HG03097 (cell line): ENCODE measurements at regions not wholly inside any gene's neighbourhood (a gene's known extent, or its start where the extent isn't known, plus 50 kb on each side); places are given as distances from the start of the nearest gene placed in this dataset.

ENCODE experiments used
- ATAC-seq: cut with Tn5 transposase; IDR thresholded peaks from one replicate; pipeline ENCODE4 v1.9.1; 2021; ENCODE audit not compliant: unreplicated experiment, low FRiP score

GRCh38 chr1:199357599-199357998 lies 669.9 kb upstream of the NR5A2 start:
- no peak for ATAC-seq

GRCh38 chr1:199362996-199363395 lies 664.5 kb upstream of the NR5A2 start:
- ATAC-seq: no peak

- ATAC-seq: no peak
Measured at GRCh38 chr1:199373139-199373538, 654.4 kb upstream of the NR5A2 start.

- no peak for ATAC-seq
Measured at GRCh38 chr1:199377211-199377610, 650.3 kb upstream of the NR5A2 start.

- ATAC-seq: no peak
Measured at GRCh38 chr1:199383793-199384192, 643.7 kb upstream of the NR5A2 start.

- ATAC-seq: no peak
Measured at GRCh38 chr1:199394856-199395255, 632.7 kb upstream of the NR5A2 start.

GRCh38 chr1:199396456-199396855 lies 631.1 kb upstream of the NR5A2 start:
- no peak for ATAC-seq

- peak; percentile 68 for ATAC-seq
Measured at GRCh38 chr1:199399996-199400724, 627.4 kb upstream of the NR5A2 start.

- ATAC-seq: no peak
Measured at GRCh38 chr1:199403531-199404116, 623.9 kb upstream of the NR5A2 start.

GRCh38 chr1:199404191-199404590 lies 623.3 kb upstream of the NR5A2 start:
- no peak for ATAC-seq

GRCh38 chr1:199404976-199405375 lies 622.5 kb upstream of the NR5A2 start:
- ATAC-seq: no peak

GRCh38 chr1:199405634-199406196 lies 621.8 kb upstream of the NR5A2 start:
- no peak for ATAC-seq

- ATAC-seq: no peak
Measured at GRCh38 chr1:199410462-199410861, 617.0 kb upstream of the NR5A2 start.

- ATAC-seq: no peak
Measured at GRCh38 chr1:199411506-199411905, 616.0 kb upstream of the NR5A2 start.

GRCh38 chr1:199422206-199422605 lies 605.3 kb upstream of the NR5A2 start:
- no peak for ATAC-seq

GRCh38 chr1:199447906-199448305 lies 579.6 kb upstream of the NR5A2 start:
- no peak for ATAC-seq

GRCh38 chr1:199448646-199449045 lies 578.9 kb upstream of the NR5A2 start:
- no peak for ATAC-seq

GRCh38 chr1:199449221-199449620 lies 578.3 kb upstream of the NR5A2 start:
- ATAC-seq: no peak

- ATAC-seq: no peak
Measured at GRCh38 chr1:199449681-199450080, 577.8 kb upstream of the NR5A2 start.

- no peak for ATAC-seq
Measured at GRCh38 chr1:199452627-199453026, 574.9 kb upstream of the NR5A2 start.

GRCh38 chr1:199453723-199454122 lies 573.8 kb upstream of the NR5A2 start:
- no peak for ATAC-seq

- ATAC-seq: no peak
Measured at GRCh38 chr1:199460933-199461332, 566.6 kb upstream of the NR5A2 start.
